HG03342 (cell line): ENCODE measurements at regions not wholly inside any gene's neighbourhood (a gene's known extent, or its start where the extent isn't known, plus 50 kb on each side); places are given as distances from the start of the nearest gene placed in this dataset.

Source experiments
- ATAC-seq: cut with Tn5 transposase; IDR thresholded peaks from one replicate; pipeline ENCODE4 v1.9.1; 2021; ENCODE audit warnings: mild to moderate bottlenecking, moderate library complexity; ENCODE audit not compliant: unreplicated experiment

DNA sequence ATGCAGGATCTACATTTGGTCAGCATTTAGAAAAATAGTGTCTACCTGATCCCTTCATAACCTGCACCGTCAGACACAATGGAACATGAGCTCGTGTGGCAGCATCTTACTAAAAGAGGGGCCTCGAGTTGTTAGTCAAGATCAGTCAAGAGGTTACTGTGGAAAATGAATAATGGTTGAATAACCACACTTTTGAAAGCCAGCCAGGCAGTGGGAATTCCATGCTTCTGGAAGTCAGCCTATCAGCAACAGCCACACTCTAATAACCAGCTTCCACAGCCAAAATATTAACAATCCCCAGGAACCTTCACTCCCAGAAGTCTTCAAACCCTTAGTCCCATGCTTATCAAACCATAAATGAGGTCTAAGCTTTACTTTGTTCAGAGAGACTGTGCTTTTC lies 234.3 kb downstream of the HS3ST1 start:
- no peak for ATAC-seq

DNA sequence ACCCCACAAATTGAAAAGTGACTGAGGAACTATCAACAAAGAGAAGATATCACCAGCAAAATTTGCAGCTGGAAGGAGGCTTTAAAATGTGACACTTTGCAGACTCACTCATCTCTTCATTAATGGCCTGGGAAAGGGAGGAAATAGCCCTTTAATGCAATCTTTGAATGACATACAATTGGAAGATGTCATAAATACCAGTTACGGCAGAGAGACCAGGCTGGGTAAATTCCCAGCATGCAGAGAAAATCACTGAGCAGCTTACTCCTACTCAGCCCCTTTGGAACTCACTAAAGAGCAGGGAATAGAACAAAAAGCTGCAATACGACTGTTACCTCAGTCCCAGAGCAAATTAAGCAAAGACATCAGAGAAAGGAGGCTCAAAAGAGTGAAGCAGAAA lies 238.9 kb downstream of the HS3ST1 start:
- no peak for ATAC-seq

DNA sequence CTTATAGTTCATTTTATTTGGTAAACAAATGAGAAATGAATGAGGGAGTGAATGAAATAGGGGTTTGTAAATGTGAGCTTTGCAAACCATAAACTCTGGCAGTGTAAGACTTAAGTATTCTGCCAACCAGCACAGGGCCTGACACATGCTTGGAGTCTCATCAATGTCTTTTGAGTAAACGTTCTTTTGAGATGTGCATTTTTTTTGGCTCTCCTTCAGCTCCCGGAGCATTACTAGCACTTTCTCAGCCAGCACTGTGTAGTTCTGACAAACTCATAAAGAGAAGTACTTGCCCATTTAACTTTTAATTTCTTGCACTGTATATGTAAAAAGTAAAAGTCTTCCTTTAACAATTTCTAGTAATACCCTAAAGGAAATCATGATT lies 245.3 kb downstream of the HS3ST1 start:
- no peak for ATAC-seq

DNA sequence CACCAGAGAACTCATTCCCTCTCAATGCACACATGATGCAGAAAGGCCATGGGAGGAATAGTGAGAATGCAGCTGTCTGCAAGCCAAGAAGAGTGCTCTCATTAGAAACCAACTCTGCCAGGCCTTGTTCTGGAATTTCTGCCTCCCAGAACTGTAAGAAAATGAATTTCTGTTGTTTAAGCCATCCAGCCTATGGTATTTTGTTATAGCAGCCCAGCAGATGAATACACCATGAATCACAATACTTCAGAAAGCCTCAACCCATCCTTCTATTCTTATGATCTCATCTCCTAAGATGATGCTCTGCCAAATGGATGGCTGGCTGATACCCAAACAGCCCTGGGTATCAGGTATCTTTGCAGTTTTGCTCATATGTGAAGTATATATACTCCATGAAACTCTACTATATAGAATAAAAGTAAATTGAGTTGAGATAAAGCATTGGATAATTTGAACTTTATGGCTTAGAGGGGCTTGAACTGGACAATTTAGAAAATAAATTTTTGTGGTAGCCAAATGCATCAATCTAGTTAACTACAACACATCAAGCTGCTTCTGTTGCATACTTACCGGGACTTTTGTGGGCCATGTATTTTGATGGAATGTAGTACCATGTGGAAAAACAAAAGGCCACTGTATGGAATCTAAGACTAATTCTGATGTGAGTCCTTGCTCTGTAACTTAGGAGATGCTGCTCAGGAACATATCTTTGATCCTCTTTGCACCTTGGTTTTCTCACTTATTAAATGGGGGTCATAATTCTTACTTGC lies 245.9 kb downstream of the HS3ST1 start:
- ATAC-seq, result no peak

DNA sequence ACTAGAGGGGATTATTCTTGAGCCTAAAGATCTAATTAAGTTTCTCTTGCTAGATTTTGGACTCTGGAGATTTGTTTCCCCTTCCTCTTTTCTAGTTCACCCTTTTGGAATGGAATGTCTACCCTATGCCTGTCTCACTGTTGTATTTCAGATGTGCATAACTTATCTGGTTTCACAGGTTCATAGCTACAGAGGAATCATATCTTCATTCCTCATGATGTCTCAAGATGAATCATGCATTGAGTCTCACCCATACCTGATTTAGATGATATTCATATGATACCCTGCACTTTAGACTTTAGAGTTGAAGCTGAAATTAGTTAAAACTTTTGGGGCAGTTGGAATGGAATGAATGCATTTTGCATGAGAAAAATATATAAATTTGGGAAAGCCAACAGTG lies 246.7 kb downstream of the HS3ST1 start:
- no peak for ATAC-seq

DNA sequence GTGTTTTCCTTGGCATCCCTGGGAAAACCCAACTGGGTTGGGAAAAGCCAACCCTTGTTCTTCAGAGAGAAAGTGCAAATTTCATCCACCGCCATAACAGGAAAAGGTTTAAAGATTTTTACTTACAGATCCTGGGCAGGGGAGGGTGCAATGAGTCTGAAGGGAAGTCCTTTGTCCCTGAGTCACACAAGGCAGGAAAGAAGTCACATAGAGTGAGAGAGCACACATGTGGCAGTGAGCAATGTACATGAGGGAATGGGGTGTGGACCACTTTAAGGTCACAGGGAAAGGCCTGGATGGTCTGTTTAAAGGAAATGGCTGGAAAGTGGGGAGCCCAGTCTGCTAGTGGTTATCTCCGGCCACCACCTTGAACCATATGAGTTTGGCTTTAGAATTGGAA lies 248.9 kb downstream of the HS3ST1 start:
- no peak for ATAC-seq

DNA sequence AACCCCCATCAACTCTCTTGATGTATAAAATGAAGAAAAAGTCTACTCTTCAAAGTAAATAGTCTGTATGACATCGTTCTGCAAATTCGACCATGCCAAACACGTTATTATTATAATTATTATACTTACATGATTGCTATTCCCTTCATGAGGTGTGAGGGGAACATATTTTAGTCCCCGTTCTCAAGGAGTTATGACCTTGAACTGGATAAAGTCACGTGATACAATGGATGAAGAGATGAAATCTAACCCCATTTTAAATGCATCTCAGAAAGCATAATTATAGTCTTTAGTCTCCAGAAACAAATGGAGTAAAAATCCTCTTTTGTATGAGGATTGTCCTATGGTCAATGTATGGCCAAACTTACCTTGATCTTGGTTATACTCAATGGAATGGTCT lies 250.3 kb downstream of the HS3ST1 start:
- ATAC-seq, result no peak

DNA sequence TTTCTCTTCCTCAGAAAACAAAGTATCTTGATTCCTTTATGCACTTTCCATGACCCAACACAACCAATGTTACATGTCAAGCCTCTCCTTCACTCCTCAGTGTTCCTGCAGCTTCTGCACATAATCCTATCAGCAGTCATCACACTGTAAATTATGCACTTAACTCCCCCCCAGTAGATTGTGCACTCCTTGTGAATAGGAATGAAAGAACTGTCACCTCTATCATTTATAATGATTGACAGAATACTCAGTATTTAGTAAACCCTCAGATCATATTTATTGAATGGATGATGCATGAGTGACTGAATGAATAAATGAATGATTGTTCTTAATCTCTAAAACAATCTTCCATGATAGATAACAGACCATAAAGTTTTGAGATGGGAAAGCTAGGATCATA lies 253.3 kb downstream of the HS3ST1 start:
- ATAC-seq, result no peak

DNA sequence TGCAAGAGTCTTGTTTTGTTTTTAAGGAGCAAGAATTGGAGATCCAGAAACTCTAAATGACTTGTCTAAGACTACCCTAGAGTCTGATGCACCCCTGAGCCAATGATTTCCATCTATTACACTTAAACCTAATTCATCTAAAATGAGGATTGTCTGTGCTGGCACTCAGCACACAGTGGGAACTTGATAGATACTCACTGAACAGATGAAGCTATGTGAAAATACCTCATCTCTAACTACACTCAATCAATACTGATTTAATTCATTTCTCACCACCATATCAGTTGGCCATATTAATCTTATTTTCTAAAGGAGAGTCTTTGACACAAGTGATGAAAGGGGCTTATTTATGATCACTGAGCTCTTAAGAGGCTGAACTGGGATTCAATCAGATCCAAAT lies 262.1 kb downstream of the HS3ST1 start:
- ATAC-seq, result no peak

DNA sequence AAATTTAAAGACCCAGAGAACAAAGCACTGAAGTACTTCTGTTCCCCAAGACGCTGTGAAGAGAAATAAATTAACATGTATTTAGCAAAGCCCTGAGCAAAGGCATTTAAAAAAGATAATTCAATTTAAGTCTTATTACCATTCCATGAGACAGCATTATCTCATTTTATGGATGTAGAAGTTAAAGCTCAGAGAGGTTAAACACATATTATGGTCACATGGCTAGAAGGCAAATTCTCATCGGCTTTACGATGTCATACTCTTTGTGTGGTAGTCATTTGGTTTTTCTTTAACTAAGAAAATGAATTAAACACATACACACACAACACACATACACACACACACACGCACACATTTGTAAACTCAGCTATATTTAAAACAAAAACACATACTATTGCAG lies 262.7 kb downstream of the HS3ST1 start:
- ATAC-seq, result no peak

DNA sequence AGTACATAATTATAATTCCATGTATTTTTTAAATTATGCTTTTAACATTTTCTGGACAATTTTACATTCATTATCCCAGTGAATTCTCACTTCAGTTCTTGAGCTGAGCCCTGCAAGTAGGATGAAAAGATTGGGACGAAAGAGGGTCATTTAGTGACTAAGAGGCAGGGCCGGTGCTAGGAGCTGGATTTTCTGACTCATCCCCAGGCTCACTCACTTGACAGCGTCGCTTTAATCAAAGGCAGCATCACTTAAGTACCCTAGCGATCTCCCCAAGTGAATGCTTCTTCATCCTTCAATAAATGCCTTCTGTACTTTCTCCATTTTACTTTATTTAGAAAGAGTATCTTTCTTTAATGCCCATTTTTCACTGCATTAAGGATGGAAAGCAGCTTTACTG lies 263.6 kb downstream of the HS3ST1 start:
- ATAC-seq, result no peak

DNA sequence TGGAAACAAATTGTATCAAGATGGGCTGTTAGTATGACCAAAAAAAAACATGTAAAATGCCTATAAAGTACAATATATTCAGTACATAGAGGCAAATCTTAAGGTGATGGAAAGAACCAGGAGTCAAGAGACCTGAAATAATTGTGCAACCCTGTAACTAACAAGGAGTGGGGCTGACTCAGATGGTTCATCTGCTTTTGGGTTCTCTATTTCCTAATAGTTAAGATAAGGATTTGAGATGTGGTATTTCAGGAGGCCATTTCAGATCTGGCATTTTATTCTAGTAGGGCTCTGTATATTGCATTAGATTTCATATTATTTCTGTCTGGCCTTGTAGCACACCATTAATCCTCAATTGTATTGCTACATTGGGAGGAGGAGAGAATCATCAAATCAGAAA lies 268.4 kb downstream of the HS3ST1 start:
- ATAC-seq, result no peak

DNA sequence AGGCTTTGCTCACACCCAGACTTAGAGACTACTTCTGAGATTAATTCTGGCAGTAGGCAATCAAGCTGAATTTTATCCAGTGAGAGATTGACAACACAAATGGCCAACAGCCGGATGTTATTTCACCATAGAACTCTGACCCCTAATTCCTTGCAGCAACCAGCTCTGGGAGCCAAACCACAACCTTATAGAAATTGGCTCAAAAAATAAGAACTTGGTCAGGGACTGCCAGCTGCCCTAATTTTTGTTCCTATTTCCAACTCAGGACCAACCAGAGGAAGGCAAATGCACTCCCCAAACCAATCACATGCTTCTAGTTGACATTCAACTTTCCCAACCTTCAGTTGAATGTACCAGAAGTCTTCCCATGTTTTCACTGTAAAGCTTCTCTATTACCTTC lies 269.7 kb downstream of the HS3ST1 start:
- ATAC-seq, result no peak

DNA sequence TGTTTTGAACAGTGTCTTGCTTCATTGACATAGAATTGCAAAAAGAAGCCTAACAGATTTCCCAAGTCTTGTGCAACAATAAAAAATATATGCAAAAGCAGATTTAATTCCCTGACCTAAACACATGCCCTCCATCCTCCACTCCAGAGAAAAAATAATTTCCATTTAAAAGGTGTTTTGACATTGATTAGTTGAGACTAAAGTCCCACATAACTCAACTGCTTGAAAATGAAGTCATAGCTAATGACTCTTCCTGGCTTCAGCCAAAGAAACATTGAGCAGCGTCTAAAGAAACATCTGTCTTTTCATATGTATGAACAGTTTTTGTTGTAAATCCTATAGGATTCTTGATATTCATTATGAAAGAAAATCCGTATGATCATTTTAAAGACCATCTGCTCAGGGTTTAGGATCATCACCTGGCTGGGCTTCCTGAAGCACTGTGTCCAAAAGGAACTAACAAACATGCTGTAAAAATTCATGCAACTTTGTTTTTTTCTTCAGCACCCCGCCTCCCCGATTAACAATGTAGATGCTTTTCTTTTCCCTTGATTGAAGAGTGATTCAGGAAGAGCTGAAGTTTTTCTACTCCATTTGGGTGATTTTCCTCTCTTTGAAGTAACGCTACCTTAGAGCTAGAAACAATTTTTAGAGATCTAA lies 273.4 kb downstream of the HS3ST1 start:
- ATAC-seq, result no peak

DNA sequence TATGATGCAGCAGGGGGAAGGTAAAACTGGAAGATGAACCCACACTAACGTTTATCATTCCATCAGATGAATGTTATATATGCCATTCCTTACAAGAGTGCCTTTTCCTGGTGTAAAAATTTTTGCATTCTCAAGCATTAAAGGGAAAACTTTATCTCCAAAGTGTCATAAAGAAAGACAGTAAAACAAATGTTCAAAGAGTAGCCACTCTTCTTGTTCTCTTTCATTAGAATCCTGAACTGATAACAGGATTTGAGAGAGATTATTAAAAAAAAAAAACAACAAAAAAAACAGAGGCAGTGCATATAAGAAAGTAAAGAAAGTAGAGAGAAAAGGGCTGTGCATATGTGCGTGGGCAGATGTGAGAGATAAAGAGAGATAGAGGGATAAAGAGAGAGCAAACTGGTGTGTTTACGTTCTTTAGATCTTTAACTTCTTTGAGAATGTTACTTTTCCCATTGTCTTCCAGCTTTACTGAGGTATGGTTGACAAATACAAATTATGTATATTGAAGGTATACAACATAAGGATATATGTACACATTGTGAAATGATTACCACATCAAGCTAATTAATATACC lies 275.4 kb downstream of the HS3ST1 start:
- no peak for ATAC-seq

DNA sequence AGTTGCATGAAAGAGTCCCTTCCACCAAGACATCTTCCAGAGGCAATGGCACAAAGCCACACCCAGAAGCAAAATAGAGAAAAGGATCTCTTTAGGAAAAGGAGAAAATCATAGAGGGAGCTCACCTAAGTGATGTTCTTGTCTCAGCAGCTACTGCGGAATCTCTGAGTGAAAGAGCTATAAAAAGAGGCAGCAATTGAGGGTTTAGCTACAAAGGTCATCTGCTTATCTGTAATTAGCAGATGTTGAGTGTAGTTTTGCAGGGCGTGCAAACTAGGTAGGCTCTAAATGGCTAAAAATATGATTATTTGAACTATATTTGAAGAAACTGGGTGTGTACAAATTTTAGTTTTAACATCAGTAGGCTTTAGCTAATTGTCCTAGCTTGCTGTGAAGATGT lies 276.0 kb downstream of the HS3ST1 start:
- ATAC-seq, result no peak

DNA sequence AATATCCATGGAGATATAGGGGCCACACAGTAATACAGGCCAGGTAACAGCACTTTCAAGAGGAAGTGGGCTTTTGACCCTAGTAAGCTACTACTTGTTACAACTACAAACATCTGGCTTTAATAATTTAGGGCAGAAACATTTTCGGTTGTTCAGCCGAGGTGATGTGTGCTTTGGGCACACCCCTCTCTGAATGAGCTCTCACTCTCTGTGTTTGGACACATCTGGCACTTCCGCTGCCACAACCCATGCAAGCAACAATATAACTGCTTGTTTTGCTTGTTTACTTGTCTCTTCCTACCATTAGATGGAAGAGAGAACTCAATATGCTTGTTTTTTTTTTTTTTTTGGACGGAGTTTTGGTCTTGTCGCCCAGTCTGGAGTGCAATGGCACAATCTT lies 277.2 kb downstream of the HS3ST1 start:
- ATAC-seq, result no peak

DNA sequence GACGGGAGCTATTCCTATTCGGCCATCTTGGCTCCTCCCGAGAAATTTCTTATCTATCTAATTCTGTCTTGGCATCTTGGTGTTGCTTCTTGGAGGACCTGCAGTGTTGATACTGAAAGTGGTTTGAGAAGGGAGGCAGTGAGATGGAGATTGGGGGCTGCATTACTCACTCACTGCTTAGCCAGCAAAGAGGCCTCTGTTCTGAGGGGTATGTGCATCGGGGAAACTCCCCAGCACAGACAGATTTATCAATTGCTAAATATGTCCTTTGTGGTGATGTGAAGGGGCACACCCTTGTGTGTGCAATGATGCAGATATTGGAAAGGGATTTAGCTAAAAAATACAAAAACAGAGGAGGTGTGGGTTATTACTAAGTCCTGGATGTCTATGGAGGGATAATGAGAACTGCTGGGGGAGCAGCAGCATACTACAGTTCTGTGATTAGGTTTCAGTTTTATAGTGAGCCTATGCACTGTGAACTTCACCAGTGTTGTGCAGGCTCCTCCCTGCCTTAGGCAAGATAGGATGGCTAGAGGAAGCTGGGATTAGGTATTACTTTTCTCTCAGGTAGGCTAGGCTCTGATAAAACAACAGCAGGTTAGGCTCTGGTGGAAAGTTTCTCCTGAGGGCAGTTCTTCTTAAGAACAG lies 279.0 kb downstream of the HS3ST1 start:
- ATAC-seq, result no peak

DNA sequence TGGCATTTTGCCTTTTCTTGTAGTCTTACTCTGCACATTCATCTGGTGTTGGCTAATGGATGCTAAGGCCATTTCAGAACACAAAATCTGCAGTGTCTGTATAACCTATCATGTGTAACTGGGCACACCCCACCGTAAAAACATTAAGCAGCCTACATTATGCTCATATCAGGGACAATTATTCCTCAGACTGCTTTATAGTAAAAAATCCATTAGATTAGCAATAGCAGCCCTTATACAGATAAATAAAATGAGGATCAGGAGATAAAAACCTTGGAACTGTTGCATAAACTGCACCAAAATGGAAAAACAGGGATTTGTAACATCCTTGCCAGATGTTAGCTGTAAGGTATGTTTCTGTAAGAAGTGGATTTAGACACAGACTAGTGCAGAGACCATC lies 288.8 kb downstream of the HS3ST1 start:
- no peak for ATAC-seq

DNA sequence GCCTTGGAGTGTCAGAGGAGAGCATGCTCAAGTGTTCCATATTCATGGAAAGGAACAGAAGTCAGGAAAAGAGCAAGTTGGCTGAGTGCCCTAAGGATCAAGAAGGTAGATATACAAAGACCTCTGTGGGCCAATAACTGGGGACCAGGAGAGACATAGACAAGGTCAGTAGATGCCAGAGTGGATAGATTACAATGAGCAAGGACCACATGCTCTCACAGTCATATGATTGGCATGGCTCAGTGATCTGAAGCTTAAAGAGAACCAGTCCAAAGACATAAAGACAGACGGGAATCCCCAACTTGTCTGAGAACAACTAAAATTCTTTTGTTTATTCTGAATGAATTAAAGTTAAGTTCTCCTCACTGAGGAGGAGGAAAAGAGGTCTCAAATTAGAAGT lies 289.7 kb downstream of the HS3ST1 start:
- no peak for ATAC-seq

DNA sequence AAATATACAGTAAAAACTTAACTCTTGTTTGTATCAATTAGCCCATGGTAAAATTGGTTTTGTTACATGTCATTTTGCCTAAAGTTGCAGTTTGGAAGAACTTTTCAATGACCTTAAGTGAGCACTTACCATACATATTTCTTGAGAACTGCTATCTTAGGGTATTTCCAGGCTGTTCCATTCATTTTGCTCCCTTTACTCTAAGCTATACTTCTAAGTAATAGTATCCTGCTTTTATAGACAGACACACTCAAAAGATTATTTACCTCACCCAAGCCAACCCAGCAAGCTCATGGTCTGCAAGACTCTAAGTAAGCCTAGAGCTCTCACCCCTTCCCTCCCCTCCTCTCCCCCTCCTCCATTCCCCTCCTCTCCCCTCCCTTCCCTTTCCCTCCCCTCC lies 294.0 kb downstream of the HS3ST1 start:
- ATAC-seq, result no peak

DNA sequence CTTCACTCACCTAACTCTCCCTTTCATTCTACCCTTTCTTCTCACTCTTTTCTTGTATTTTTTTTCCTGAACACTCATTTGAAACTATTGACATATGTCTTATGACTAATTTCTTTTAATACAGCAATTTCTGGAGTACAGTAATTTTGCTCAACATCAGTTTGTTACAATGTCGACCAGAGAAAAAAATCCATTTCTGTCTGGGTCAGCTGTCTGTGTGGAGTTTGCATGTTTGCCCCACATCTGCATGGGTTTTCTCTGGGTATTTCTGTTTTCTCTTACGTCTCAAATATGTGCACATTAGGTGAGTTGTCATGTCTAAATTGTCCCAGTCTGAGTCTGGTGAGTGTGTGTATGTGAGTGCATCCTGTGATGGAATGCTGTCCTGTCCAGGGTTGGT lies 294.8 kb downstream of the HS3ST1 start:
- ATAC-seq, result no peak
